Suprapubic skin (tissue), 4 donors: ENCODE measurements at regions not wholly inside any gene's neighbourhood (a gene's known extent, or its start where the extent isn't known, plus 50 kb on each side); places are given as distances from the start of the nearest gene placed in this dataset.

Source experiments
- DNase-seq, 2 donors: peaks; one replicate each; pipeline ENCODE4 v3.0.0-alpha.2; 2019; ENCODE audit warnings: low spot score in 2 of 2
- H3K27ac ChIP-seq: fragments of 200-600 bp; sonication (generic); one replicate; pipeline ENCODE4 v1.5.1; 2019
- H3K27me3 ChIP-seq: fragments of 200-600 bp; sonication (generic); one replicate; pipeline ENCODE4 v1.5.1; 2019
- H3K36me3 ChIP-seq: fragments of 200-600 bp; sonication (generic); one replicate; pipeline ENCODE4 v1.5.1; 2019
- H3K4me1 ChIP-seq: fragments of 200-600 bp; sonication (generic); one replicate; pipeline ENCODE4 v1.5.1; 2019
- H3K4me3 ChIP-seq: fragments of 200-600 bp; sonication (generic); one replicate; pipeline ENCODE4 v1.5.1; 2019; ENCODE audit warnings: mild to moderate bottlenecking
- H3K9me3 ChIP-seq: fragments of 200-600 bp; sonication (generic); one replicate; pipeline ENCODE4 v1.5.1; 2019
- CTCF ChIP-seq, 2 donors: fragments of 200-600 bp in 1 of 2; fragments of 450-650 bp in 1 of 2; sonication (generic) in 1 of 2; IDR thresholded peaks; one replicate each; pipeline ENCODE4 v1.5.1; 2016 to 2019; ENCODE audit warnings: antibody characterized with exemption in 2 of 2, mild to moderate bottlenecking in 1 of 2, moderate library complexity in 1 of 2
- EP300 ChIP-seq: sonication (generic); formaldehyde crosslinking; IDR thresholded peaks from one replicate; pipeline ENCODE4 v1.6.1; 2017; ENCODE audit warnings: antibody characterized with exemption
- POLR2A ChIP-seq, 2 donors: fragments of 450-650 bp; IDR thresholded peaks; one replicate each; pipeline ENCODE4 v1.6.1; 2017; ENCODE audit warnings: antibody characterized with exemption in 2 of 2, mild to moderate bottlenecking in 2 of 2, moderate library complexity in 2 of 2
- POLR2AphosphoS5 ChIP-seq, 3 donors: sonication (generic); formaldehyde crosslinking; IDR thresholded peaks; one replicate each; pipeline ENCODE4 v1.6.1; 2017; ENCODE audit warnings: antibody characterized with exemption in 3 of 3
- WGBS: methylation state at CpG from one replicate; pipeline ENCODE4 v1.1.5; 2018; 5-methylcytosine and 5-hydroxymethylcytosine counted together

GRCh38 chr6:2611092-2611491, 139.6 kb downstream of the MYLK4 start:
- H3K36me3 ChIP-seq, result no peaks in the 10 kb centered on the region
- no peaks in the 10 kb centered on the region for H3K4me1 ChIP-seq
- TF ChIP-seq POLR2A (IDR thresholded peaks at IDR 0.05) (no peak), POLR2AphosphoS5 (IDR thresholded peaks at IDR 0.05) (no peak), EP300 (no peak), CTCF (IDR thresholded peaks at IDR 0.05) (no peak)
- WGBS, result 50% methylated on average over 2 of the region's 2 CpGs
- no peak overlapping the region for H3K27ac ChIP-seq
- H3K4me3 ChIP-seq, result no peak overlapping the region
- H3K27me3 ChIP-seq, result no peaks in the 10 kb centered on the region
- DNase-seq, result no peak
- H3K9me3 ChIP-seq, result no peaks in the 10 kb centered on the region

- Histone ChIP-seq H3K36me3 (no peaks in the 10 kb centered on the region), H3K4me3 (no peak overlapping the region), H3K27me3 (no peaks in the 10 kb centered on the region), H3K9me3 (no peaks in the 10 kb centered on the region), H3K4me1 (no peaks in the 10 kb centered on the region), H3K27ac (no peak overlapping the region)
- TF ChIP-seq POLR2AphosphoS5 (IDR thresholded peaks at IDR 0.05), result no peak
- no peak for TF ChIP-seq CTCF (IDR thresholded peaks at IDR 0.05)
- TF ChIP-seq POLR2A (IDR thresholded peaks at IDR 0.05), result no peak
- no peak for TF ChIP-seq EP300
- DNase-seq, result no peak
- WGBS, result 27% methylated on average over 4 of the region's 4 CpGs
Measured at GRCh38 chr6:2608503-2608902, 142.2 kb downstream of the MYLK4 start.

- peaks cover 3% of the 10 kb centered on the region for H3K27me3 ChIP-seq
- H3K27ac ChIP-seq, result no peak overlapping the region
- no peak for DNase-seq
- TF ChIP-seq EP300, result no peak
- TF ChIP-seq CTCF (IDR thresholded peaks at IDR 0.05), result no peak
- TF ChIP-seq POLR2AphosphoS5 (IDR thresholded peaks at IDR 0.05), result no peak
- TF ChIP-seq POLR2A (IDR thresholded peaks at IDR 0.05), result no peak
- no peak overlapping the region for H3K4me3 ChIP-seq
- no peaks in the 10 kb centered on the region for H3K4me1 ChIP-seq
- 89% methylated on average over 3 of the region's 3 CpGs for WGBS
- H3K9me3 ChIP-seq, result no peaks in the 10 kb centered on the region
- H3K36me3 ChIP-seq, result no peaks in the 10 kb centered on the region
Measured at GRCh38 chr6:2600363-2600762, 150.4 kb downstream of the MYLK4 start.

DNA sequence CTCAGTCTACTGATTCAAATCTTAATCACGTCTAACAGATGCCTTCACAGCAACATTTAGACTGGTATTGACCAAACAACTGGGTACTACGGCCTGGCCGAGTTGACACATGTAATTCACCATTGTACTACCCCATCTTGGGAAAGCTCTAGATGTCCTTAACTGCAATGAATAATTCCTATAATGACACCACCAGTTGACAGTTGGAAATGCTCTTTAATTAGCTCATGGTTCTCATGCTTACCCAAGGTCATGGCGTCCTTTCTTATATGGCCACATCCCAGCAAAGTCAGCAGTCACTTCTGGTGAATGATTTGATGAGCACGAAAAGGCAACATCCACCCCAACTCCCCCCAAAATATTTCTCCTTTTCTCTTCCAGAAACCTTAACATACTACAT, 150.9 kb downstream of the MYLK4 start:
- Histone ChIP-seq H3K4me1 (no peaks in the 10 kb centered on the region), H3K9me3 (no peaks in the 10 kb centered on the region), H3K27me3 (peaks cover 3% of the 10 kb centered on the region), H3K36me3 (no peaks in the 10 kb centered on the region), H3K4me3 (no peak overlapping the region), H3K27ac (no peak overlapping the region)
- 86% methylated on average over 5 of the region's 5 CpGs for WGBS
- no peak for DNase-seq
- TF ChIP-seq POLR2AphosphoS5 (IDR thresholded peaks at IDR 0.05), result no peak
- TF ChIP-seq EP300, result no peak
- TF ChIP-seq POLR2A (IDR thresholded peaks at IDR 0.05), result no peak
- no peak for TF ChIP-seq CTCF (IDR thresholded peaks at IDR 0.05)

DNA sequence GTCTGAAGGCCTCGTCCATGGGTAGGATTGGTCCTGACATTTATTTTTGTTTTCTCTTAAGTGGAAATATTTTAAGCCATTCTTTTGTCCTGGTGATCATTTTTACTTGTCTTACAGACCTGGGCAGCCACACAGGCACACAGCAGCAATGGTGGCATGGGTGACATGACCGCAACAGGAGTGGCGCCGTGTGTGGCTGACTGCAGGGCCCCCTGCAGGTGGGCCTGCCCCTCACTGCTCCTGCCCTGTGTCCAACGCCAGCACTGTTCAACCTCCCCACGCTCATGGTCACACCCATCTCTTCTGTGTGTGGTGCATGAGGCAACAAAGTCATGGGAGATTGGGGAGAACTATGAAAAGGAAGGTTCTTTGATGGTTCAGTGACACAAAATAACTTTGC, 151.9 kb downstream of the MYLK4 start:
- DNase-seq, result no peak
- no peak overlapping the region for H3K27ac ChIP-seq
- no peaks in the 10 kb centered on the region for H3K9me3 ChIP-seq
- no peak overlapping the region for H3K4me3 ChIP-seq
- TF ChIP-seq CTCF (IDR thresholded peaks at IDR 0.05) (no peak), POLR2AphosphoS5 (IDR thresholded peaks at IDR 0.05) (no peak), EP300 (no peak), POLR2A (IDR thresholded peaks at IDR 0.05) (no peak)
- H3K27me3 ChIP-seq, result peaks cover 3% of the 10 kb centered on the region
- no peaks in the 10 kb centered on the region for H3K4me1 ChIP-seq
- no peaks in the 10 kb centered on the region for H3K36me3 ChIP-seq
- WGBS, result 98% methylated on average over 4 of the region's 6 CpGs
